Fibroblast of peridontal ligament (primary cell): ENCODE measurements at regions not wholly inside any gene's neighbourhood (a gene's known extent, or its start where the extent isn't known, plus 50 kb on each side); places are given as distances from the start of the nearest gene placed in this dataset.
"Not testable (repeated sequence)": the region's sequence is repeated elsewhere in the genome, so short reads cannot be mapped to it uniquely, and the experiment has no call there.

Source experiments
- DNase-seq: peaks from one replicate; pipeline ENCODE4 v3.0.0-alpha.2; 2010; ENCODE audit errors: extremely low read depth

- no peak for DNase-seq
These were observed 221.9 kb downstream of the C16orf95 start for GRCh38 chr16:87095271-87095670.

DNA sequence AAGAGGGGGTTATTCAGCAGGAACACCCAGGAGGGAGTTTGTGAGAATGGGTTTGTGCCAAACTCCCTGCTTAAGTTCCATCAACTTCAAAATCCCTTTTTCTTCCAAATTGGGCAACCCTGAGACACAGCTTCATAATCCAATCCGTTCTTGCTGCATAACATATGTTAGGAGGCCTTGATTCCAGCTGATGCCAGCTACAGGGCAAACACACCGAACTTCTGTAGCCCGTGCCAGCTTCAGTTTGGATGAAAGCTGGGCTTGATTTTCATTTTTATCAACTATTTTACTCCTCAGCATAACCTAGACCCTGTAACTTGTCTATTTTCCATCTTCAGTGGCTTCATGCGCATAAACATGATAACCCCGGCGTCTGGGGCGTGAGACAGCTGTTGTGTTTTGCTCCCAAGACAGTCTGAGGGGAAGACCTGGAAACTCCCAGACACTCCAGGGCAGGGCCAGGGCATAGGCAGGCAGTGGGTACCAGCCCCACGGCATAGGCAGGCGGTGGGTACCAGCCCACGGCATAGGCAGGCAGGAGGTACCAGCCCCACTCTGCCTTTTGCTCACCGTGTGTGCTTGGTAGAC is 220.4 kb downstream of the C16orf95 start:
- no peak for DNase-seq

DNA sequence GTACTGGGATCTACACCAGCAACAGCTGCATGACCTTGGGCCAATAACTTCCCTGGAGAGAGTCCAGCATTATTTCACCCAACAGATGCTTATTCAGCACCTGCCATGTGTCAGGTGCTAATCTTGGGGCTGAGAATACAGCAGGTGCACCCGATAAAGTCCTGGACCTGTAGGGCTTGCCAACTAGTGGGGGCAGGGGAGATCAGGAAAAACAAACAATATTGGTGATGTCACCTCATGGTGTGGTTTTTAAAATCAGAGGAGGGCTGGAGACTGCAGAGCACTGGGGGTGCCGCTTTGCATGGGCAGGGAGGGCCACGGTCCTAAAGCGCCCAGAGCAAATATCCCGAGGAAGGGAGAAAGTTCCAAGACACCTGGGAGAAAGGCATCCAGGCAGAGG is 218.8 kb downstream of the C16orf95 start:
- no peak for DNase-seq

GRCh38 chr16:87098976-87099720 is 218.0 kb downstream of the C16orf95 start:
- DNase-seq: no peak

GRCh38 chr16:87100306-87101058 is 216.7 kb downstream of the C16orf95 start:
- DNase-seq: no peak

DNA sequence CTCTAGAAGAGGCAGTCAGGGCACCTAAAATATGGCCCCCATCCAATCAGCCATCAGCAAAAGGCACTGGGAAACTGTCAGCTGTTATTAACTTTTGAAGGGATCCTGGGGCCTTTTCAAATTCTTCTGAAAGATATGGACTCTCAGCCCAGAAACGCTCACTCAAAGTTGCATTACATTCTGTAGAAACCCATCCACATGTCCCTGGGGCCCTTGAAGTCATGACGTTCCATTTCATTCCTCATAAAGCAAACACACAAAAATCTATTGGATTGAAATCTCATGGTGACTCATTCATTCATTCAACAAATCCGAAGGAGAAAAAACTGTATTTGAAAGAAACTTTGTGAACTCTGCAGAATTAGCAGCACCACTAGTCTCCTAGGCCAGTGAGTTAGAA is 215.3 kb downstream of the C16orf95 start:
- peak; percentile 98 for DNase-seq

- DNase-seq: no peak
These were observed 210.0 kb downstream of the C16orf95 start for GRCh38 chr16:87107201-87107600.

GRCh38 chr16:87108278-87108677 is 208.9 kb downstream of the C16orf95 start:
- DNase-seq: no peak

DNA sequence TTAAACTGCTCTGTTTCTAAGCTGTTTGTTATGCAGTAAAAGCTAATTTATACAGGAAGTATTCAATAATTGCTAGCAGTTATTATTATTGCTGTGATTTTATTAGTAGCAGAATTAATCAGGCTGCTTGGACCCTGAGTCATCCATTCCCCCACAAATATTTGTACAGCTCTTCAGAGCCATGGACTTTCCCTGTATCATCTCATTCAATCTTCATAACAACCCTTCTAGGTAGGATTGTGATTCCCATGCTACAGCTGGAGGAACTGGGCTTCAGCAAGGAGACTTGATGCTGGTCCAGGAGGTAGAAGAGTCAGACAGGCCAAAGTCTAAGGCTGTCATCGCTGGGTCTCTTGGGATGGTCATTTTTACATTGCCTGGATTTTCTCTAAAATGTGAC is 208.3 kb downstream of the C16orf95 start:
- DNase-seq: no peak

GRCh38 chr16:87114832-87115231 is 202.4 kb downstream of the C16orf95 start:
- no peak for DNase-seq

DNA sequence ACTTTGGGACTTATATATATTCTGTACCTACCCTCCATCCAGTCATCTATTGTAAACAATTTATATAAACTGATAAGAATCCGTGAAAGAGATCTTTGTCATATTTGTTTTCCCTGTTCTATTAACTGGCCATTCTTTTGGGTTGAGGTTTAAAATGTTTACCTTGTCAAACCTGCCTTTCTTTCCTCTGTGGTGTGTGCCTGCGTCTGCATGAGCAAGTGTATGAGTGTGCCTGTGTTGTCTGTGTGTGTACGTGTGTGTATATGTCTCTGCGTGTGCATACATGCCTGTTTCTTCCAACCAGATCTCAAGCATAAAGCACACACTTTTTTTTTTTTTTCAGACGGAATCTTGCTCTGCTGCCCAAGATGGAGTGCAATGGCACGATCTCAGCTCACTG is 201.5 kb downstream of the C16orf95 start:
- no peak for DNase-seq

GRCh38 chr16:87117936-87118335 is 199.3 kb downstream of the C16orf95 start:
- no peak for DNase-seq

GRCh38 chr16:87119168-87119567 is 198.0 kb downstream of the C16orf95 start:
- no peak for DNase-seq

DNA sequence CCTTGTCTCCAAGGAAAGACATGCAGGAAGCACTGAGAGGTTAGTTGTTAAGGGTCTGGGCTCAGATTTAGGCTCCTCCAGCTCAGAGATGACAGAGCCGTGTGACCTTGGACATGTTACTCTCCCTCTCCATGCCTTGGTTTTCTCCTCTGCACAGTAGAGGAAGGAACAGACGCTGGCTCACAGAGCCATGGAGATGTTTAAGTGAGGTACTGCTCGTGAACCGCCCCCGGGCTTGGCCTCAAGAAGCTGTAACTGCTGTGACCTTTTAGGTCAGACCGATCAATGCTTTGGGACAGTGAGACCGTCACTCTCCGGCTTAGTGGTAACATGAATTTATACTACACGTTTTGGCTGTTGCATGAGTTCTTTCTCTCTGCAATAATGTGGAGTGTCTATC is 197.4 kb downstream of the C16orf95 start:
- DNase-seq: no peak

DNA sequence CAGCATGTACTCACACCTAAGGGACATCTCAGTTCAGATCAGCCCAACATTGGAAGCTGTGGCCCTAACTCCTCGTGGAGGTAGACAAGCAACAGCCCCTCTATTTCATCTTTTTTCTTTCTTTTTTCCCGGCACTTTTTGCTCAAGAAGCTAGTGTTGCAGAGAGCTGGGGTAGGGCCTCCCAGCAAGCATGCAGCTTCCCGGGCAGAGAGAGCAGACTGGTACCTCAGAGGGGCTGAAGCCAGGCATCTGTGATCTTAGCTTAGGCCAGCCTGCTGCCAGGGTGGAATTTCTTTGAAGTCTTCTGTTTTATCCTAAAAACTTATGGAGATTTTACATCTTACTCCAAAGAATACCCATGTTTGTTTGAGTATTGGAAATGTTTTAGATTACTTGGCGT is 195.4 kb downstream of the C16orf95 start:
- DNase-seq: no peak

GRCh38 chr16:87123356-87124001 is 193.7 kb downstream of the C16orf95 start:
- no peak for DNase-seq

DNA sequence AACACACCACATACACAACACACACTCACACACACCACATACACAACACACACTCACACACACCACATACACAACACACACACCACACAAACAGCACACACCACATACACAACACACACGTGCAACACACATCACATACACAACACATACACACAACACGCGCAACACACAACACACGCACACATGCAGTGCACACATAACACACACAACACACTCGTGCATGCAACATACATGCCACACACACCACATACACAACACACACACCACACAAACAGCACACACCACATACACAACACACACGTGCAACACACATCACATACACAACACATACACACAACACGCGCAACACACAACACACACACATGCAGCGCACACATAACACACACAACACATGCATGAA is 192.8 kb downstream of the C16orf95 start:
- DNase-seq: not testable (repeated sequence)

DNA sequence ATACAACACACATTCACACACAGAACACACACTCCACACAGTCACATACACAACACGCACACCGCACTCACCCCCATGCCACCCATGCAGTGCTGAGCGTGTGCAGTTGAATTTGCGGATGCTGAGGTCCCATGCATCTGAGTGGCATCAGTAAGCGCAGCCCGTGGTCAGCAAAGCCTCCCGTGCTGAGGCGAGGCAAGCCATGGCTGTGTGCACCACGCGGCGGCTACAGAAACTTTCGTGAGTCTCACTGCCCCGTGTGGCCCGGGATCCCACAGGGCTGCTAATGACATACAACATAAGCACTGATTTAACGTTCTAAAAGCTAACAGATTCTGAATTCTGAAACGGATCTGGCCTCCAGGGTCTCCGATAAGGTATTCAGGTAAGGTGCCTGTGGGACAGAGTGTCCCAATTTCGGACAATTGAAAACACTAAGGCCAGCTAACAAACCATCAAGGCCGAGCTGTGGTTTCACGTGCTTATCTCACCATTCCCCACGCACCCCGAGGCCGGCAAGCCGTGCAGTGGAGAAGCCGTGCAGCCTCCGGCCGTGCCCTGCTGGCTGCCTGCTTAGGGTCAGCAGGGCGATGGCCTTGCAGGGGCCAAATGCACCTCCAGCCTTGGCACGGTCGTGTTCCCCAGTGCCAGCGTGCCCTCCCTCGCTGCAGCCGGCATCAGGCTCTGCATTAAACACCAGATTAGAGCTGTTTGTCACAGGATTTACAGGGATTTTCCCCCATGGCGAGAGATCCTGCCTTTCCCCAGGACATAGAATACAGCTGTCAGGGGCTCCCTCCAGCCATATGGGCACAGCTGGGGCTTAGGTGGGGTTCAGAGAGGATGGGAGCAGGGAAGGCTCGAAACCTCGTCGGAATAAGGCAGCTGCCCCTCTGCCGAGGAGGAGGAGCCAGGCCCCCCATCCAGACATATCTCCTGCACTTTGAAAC is 191.7 kb downstream of the C16orf95 start:
- no peak for DNase-seq

GRCh38 chr16:87126403-87127025 is 190.7 kb downstream of the C16orf95 start:
- DNase-seq: no peak

DNA sequence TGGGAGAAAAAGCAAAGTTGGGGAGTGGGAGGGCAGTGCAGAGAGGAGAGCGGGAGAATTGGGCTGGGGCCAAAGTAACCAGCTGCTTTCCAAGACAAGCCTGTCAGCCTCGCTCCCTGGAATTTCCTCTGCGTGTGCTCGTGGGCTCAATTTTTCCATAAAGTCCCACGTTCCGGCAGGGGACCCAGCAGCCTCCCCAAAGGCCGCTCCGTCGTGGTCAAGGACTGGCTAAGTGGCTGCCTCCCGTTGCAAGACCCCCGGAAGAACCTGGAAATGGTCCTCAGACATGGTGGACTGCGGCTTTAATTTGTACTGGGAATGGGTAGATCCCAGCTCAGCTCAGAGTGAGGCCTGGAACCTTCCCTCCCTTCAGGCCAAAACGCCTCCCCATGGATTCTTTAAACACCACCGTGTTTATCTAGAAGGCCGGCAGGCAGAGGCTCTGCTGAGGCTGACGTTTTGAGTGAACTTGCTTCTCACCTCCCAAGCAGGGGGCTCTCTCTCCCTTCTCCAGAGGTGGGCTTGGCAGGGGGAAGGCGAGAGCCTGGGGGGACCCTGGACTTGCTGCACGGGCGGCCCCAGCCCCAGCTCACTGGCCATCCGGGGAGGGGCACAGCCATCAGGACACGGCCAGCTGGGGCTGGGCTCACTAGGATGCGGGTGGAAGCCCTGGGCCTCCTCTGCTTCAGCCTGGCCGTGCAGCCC is 190.0 kb downstream of the C16orf95 start:
- peak; percentile 53 for DNase-seq
